SK-N-SH (cell line): ENCODE measurements at regions not wholly inside any gene's neighbourhood (a gene's known extent, or its start where the extent isn't known, plus 50 kb on each side); places are given as distances from the start of the nearest gene placed in this dataset.

ENCODE experiments used
- CTCF ChIA-PET: fragments of 300-600, 350-600 bp; formaldehyde crosslinking; extraction: SDS; loops from one replicate; lab custom pipeline; 2021; lab: Yijun Ruan, JAX
- POLR2A ChIA-PET: fragments of 350-600 bp; sonication (Branson Sonifier 250); formaldehyde crosslinking; extraction: SDS; loops from one replicate; lab custom pipeline; 2020; ENCODE audit warnings: antibody characterized with exemption, inconsistent platforms; lab: Yijun Ruan, JAX
- DNase-seq: peaks from one replicate; pipeline ENCODE4 v3.0.0; 2012
- H2AFZ ChIP-seq: fragments of 200-600 bp; sonication (generic); 2 replicates; pipeline ENCODE4 v1.8.1; 2016; ENCODE audit warnings: antibody characterized with exemption, mild to moderate bottlenecking, low read depth
- H3F3A ChIP-seq: fragments of 200-600 bp; sonication (generic); replicated peaks from 2 replicates; pipeline ENCODE3; 2016; ENCODE audit warnings: antibody characterized with exemption, mild to moderate bottlenecking; ENCODE audit not compliant: insufficient read depth
- H3K27ac ChIP-seq, 2 experiments: fragments of 200-500 bp in 1 of 2; fragments of 200-600 bp in 1 of 2; sonication (Bioruptor generic) in 1 of 2; sonication (generic), shearing (Covaris generic) in 1 of 2; 2 replicates each; pipeline versions ENCODE4 v1.5.1 to v1.6.1; 2014 to 2016; ENCODE audit warnings: low read depth in 2 of 2, inconsistent platforms in 1 of 2, low read length in 1 of 2, mild to moderate bottlenecking in 1 of 2, mixed read lengths in 1 of 2
- H3K27me3 ChIP-seq: fragments of 200-600 bp; sonication (generic), shearing (Covaris generic); 2 replicates; pipeline ENCODE4 v1.6.1; 2016; ENCODE audit warnings: mixed run types; ENCODE audit not compliant: insufficient read depth
- H3K36me3 ChIP-seq, 2 experiments: fragments of 200-500 bp in 1 of 2; fragments of 200-600 bp in 1 of 2; sonication (Bioruptor generic) in 1 of 2; sonication (generic) in 1 of 2; replicated peaks in 1 of 2; 2 replicates each; pipeline versions ENCODE3 to v1.5.1; 2014 to 2016; ENCODE audit warnings: low read length in 1 of 2, mild to moderate bottlenecking in 1 of 2; ENCODE audit not compliant: insufficient read depth in 2 of 2, control insufficient read depth in 1 of 2
- H3K4me1 ChIP-seq, 2 experiments: fragments of 200-500 bp in 1 of 2; fragments of 200-600 bp in 1 of 2; sonication (Bioruptor generic) in 1 of 2; sonication (generic), shearing (Covaris generic) in 1 of 2; 2 replicates each; pipeline versions ENCODE4 v1.5.1 to v1.6.1; 2014 to 2016; ENCODE audit warnings: low read depth in 1 of 2, low read length in 1 of 2, mixed run types in 1 of 2; ENCODE audit not compliant: insufficient read depth in 2 of 2, control insufficient read depth in 1 of 2
- H3K4me2 ChIP-seq: fragments of 200-600 bp; sonication (generic), shearing (Covaris generic); 2 replicates; pipeline ENCODE4 v1.6.1; 2017; ENCODE audit warnings: mixed run types
- H3K4me3 ChIP-seq, 2 experiments: fragments of 200-500 bp in 1 of 2; fragments of 200-600 bp in 1 of 2; sonication (Bioruptor generic) in 1 of 2; sonication (generic), shearing (Covaris generic) in 1 of 2; 2 replicates each; pipeline versions ENCODE4 v1.5.1 to v1.8.1; 2014 to 2016; ENCODE audit warnings: low read depth in 2 of 2, inconsistent platforms in 1 of 2, low read length in 1 of 2, mild to moderate bottlenecking in 1 of 2, mixed read lengths in 1 of 2, moderate library complexity in 1 of 2
- H3K79me2 ChIP-seq: fragments of 200-600 bp; sonication (generic); 2 replicates; pipeline ENCODE4 v1.8.1; 2017; ENCODE audit warnings: mild to moderate bottlenecking; ENCODE audit not compliant: insufficient read depth
- H3K9ac ChIP-seq: fragments of 200-600 bp; sonication (generic); 2 replicates; pipeline ENCODE4 v1.6.1; 2017; ENCODE audit warnings: mixed run types
- H3K9me2 ChIP-seq: fragments of 200-600 bp; sonication (generic); 2 replicates; pipeline ENCODE4 v1.6.1; 2017; ENCODE audit warnings: mixed run types
- H3K9me3 ChIP-seq: fragments of 200-600 bp; sonication (generic); 2 replicates; pipeline ENCODE4 v1.6.1; 2017; ENCODE audit warnings: mixed run types, mild to moderate bottlenecking, moderate library complexity
- H4K20me1 ChIP-seq: fragments of 200-600 bp; sonication (generic); 2 replicates; pipeline ENCODE4 v1.6.1; 2017; ENCODE audit warnings: mild to moderate bottlenecking, mixed run types; ENCODE audit not compliant: insufficient read depth
- ELF1 ChIP-seq: IDR thresholded peaks from 2 replicates; pipeline ENCODE4 v1.4.0; 2012
- EP300 ChIP-seq, 2 experiments: IDR thresholded peaks; 2 replicates each; pipeline versions ENCODE4 v1.4.0 to v1.6.1; 2012; ENCODE audit warnings: borderline replicate concordance in 1 of 2, low read depth in 1 of 2, low read length in 1 of 2
- FOSL2 ChIP-seq: IDR thresholded peaks from 2 replicates; pipeline ENCODE4 v1.4.0; 2012; ENCODE audit warnings: low read depth, mild to moderate bottlenecking, moderate library complexity, borderline replicate concordance
- FOXJ3 ChIP-seq: sonication (generic); formaldehyde crosslinking; IDR thresholded peaks from 2 replicates; pipeline ENCODE4 v1.5.1; 2020; ENCODE audit warnings: mild to moderate bottlenecking, missing genetic modification reagents
- GABPA ChIP-seq: IDR thresholded peaks from 2 replicates; pipeline ENCODE4 v1.4.0; 2012; ENCODE audit warnings: low read depth, mild to moderate bottlenecking
- MEF2A ChIP-seq: IDR thresholded peaks from 2 replicates; pipeline ENCODE4 v1.4.0; 2012; ENCODE audit warnings: low read depth, borderline replicate concordance
- NFIC ChIP-seq: IDR thresholded peaks from 2 replicates; pipeline ENCODE4 v1.4.0; 2012; ENCODE audit warnings: borderline replicate concordance
- NRF1 ChIP-seq: IDR thresholded peaks from 2 replicates; pipeline ENCODE4 v1.6.1; 2012; ENCODE audit warnings: low read depth, mild to moderate bottlenecking, low read length
- RAD21 ChIP-seq: IDR thresholded peaks from 2 replicates; pipeline ENCODE4 v1.6.1; 2012; ENCODE audit warnings: mild to moderate bottlenecking, low read length
- RCOR1 ChIP-seq: fragments of 150-350 bp; IDR thresholded peaks from 2 replicates; pipeline ENCODE4 v1.6.1; 2017; ENCODE audit warnings: antibody characterized with exemption, low read length
- RXRA ChIP-seq: IDR thresholded peaks from 2 replicates; pipeline ENCODE4 v1.4.0; 2012; ENCODE audit warnings: low read depth, mild to moderate bottlenecking, borderline replicate concordance
- TAF1 ChIP-seq: IDR thresholded peaks from 2 replicates; pipeline ENCODE4 v1.6.1; 2012; ENCODE audit warnings: low read depth, mild to moderate bottlenecking, low read length, moderate library complexity, borderline replicate concordance
- TCF12 ChIP-seq: IDR thresholded peaks from 2 replicates; pipeline ENCODE4 v1.4.0; 2012
- TEAD4 ChIP-seq: IDR thresholded peaks from 2 replicates; pipeline ENCODE4 v1.4.0; 2012; ENCODE audit warnings: mild to moderate bottlenecking, borderline replicate concordance; ENCODE audit not compliant: insufficient read depth
- YY1 ChIP-seq: IDR thresholded peaks from 2 replicates; pipeline ENCODE4 v1.4.0; 2012; ENCODE audit warnings: low read depth, mild to moderate bottlenecking
- WGBS: methylation state at CpG from one replicate; pipeline ENCODE4 v1.1.6; 2017; ENCODE audit warnings: low lambda C conversion rate; 5-methylcytosine and 5-hydroxymethylcytosine counted together
- TF ChIP-seq, protein P1 (sequence below): fragments of 200-600 bp; sonication (generic); IDR thresholded peaks from 2 replicates; pipeline ENCODE4 v1.6.1; 2017; ENCODE audit warnings: antibody characterized with exemption, mild to moderate bottlenecking, moderate library complexity
- TF ChIP-seq, protein P2 (sequence below): IDR thresholded peaks from 2 replicates; pipeline ENCODE4 v1.4.0; 2012; ENCODE audit warnings: low read depth
- TF ChIP-seq, protein P3 (sequence below): IDR thresholded peaks from 2 replicates; pipeline ENCODE4; 2012
- TF ChIP-seq, protein P4 (sequence below): IDR thresholded peaks from 2 replicates; pipeline ENCODE4 v1.4.0; 2012; ENCODE audit warnings: low read depth, borderline replicate concordance

DNA sequence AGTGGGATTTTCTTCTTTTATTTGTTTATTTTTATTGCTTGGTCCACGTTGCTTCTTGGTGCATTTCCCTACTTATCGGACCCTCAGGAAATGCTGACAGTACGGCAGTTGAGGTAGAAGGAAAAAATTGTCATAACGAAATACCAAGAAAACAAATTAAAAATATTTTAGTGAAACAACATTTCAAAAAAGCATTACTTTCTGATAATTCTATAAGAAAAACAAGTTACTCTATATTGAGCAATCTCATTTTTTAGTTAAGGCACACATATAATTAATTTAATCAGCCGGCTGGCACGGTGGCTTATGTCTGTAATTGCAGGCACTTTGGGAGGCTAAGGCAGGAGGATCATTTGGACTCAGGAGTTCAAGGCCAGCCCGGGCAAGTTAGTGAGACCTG, 102.1 kb downstream of the SH3YL1 start:
- H3K27ac ChIP-seq: no peak overlapping the region
- H3K9ac ChIP-seq: no peak overlapping the region
- H3K4me3 ChIP-seq: no peak overlapping the region
- ChIA-PET POLR2A (no interaction called here), CTCF (no interaction called here)
- H3F3A ChIP-seq: no peaks in the 10 kb centered on the region
- no peaks in the 10 kb centered on the region; the same call in 1 of the 2 replicates for H3K9me3 ChIP-seq
- 10% methylated on average over 7 of the region's 7 CpGs for WGBS
- H3K9me2 ChIP-seq: no peaks in the 10 kb centered on the region
- H3K27me3 ChIP-seq: no peaks in the 10 kb centered on the region
- H2AFZ ChIP-seq: no peak overlapping the region
- DNase-seq: no peak
- H3K79me2 ChIP-seq: no peaks in the 10 kb centered on the region
- TF ChIP-seq NRF1 (no peak), MEF2A (no peak), RXRA (no peak), YY1 (no peak), TCF12 (no peak), RAD21 (no peak)
- TF ChIP-seq, protein P1, sequence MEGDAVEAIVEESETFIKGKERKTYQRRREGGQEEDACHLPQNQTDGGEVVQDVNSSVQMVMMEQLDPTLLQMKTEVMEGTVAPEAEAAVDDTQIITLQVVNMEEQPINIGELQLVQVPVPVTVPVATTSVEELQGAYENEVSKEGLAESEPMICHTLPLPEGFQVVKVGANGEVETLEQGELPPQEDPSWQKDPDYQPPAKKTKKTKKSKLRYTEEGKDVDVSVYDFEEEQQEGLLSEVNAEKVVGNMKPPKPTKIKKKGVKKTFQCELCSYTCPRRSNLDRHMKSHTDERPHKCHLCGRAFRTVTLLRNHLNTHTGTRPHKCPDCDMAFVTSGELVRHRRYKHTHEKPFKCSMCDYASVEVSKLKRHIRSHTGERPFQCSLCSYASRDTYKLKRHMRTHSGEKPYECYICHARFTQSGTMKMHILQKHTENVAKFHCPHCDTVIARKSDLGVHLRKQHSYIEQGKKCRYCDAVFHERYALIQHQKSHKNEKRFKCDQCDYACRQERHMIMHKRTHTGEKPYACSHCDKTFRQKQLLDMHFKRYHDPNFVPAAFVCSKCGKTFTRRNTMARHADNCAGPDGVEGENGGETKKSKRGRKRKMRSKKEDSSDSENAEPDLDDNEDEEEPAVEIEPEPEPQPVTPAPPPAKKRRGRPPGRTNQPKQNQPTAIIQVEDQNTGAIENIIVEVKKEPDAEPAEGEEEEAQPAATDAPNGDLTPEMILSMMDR: no peak
- H3K36me3 ChIP-seq: no peaks in the 10 kb centered on the region
- H3K4me2 ChIP-seq: no peak overlapping the region
- no peaks in the 10 kb centered on the region for H4K20me1 ChIP-seq
- no peaks in the 10 kb centered on the region for H3K4me1 ChIP-seq

DNA sequence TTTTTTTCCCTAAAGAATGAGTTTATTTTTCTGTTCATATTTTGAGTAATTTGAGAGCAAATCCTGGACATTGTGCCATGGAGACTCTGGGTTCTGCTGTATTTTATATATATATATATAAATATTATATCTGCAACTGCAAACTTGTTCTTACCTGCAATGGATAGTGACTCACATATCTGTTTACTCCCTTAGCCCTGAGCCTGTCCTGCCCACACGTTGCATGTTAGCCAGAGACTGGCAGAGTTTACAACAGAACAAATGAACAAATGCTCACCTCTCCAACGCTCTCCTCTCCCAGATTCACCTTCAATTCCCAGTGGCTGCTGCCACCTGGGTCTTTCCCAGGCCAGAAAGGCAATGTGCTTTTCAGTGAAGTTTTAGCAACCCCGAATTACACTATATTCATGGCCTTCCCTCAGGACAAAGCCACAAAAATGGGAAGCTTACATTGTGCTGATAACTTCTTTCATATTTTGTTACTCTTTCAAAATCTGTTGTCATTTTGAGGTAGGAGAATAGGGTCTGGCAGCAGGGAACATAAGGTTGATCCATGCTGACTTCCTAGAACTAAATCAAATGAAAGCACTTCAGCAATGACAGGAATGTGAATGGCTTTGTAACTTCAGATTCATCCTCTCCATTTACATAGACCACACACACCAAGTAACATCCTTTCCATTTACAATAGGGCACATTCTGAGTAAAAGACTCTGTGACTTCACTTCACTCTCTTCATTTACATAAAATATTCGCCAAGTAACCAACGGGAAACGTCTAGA, 105.4 kb upstream of the FAM110C start:
- no peaks in the 10 kb centered on the region for H3K9me3 ChIP-seq
- TF ChIP-seq FOSL2 (no peak), TAF1 (no peak), YY1 (no peak), RCOR1 (no peak), FOXJ3 (CRISPR knock-in tag) (no peak), EP300 (IDR thresholded peaks at IDR 0.05; ENCODE audit: borderline replicate concordance in 1 of 2, low read depth in 1 of 2, low read length in 1 of 2) (no peak), TCF12 (no peak), ELF1 (no peak), TEAD4 (no peak), RAD21 (no peak), GABPA (no peak), NFIC (no peak)
- TF ChIP-seq, protein P2, sequence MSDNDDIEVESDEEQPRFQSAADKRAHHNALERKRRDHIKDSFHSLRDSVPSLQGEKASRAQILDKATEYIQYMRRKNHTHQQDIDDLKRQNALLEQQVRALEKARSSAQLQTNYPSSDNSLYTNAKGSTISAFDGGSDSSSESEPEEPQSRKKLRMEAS: no peak
- TF ChIP-seq, protein P3, sequence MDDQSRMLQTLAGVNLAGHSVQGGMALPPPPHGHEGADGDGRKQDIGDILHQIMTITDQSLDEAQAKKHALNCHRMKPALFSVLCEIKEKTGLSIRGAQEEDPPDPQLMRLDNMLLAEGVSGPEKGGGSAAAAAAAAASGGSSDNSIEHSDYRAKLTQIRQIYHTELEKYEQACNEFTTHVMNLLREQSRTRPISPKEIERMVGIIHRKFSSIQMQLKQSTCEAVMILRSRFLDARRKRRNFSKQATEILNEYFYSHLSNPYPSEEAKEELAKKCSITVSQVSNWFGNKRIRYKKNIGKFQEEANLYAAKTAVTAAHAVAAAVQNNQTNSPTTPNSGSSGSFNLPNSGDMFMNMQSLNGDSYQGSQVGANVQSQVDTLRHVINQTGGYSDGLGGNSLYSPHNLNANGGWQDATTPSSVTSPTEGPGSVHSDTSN: no peak
- TF ChIP-seq, protein P4, sequence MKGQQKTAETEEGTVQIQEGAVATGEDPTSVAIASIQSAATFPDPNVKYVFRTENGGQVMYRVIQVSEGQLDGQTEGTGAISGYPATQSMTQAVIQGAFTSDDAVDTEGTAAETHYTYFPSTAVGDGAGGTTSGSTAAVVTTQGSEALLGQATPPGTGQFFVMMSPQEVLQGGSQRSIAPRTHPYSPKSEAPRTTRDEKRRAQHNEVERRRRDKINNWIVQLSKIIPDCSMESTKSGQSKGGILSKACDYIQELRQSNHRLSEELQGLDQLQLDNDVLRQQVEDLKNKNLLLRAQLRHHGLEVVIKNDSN: no peak
- no peak for DNase-seq
- no peak overlapping the region for H2AFZ ChIP-seq
- ChIA-PET POLR2A (no interaction called here), CTCF (interaction anchor here (1.5 kb wide), 1 partner anchor 10 kb away, joined by 3 read pairs; no protein-coding TSS in a partner anchor)
- no peaks in the 10 kb centered on the region for H4K20me1 ChIP-seq
- no peaks in the 10 kb centered on the region for H3K9me2 ChIP-seq
- no peaks in the 10 kb centered on the region for H3K4me1 ChIP-seq
- H3K27ac ChIP-seq: no peak overlapping the region
- H3K9ac ChIP-seq: no peak overlapping the region
- 2% methylated on average over 6 of the region's 6 CpGs for WGBS
- H3K79me2 ChIP-seq: no peaks in the 10 kb centered on the region
- no peaks in the 10 kb centered on the region for H3F3A ChIP-seq
- no peaks in the 10 kb centered on the region for H3K36me3 ChIP-seq
- H3K4me3 ChIP-seq: no peak overlapping the region
- H3K4me2 ChIP-seq: no peak overlapping the region
- H3K27me3 ChIP-seq: no peaks in the 10 kb centered on the region
